HG03045 (cell line): ENCODE measurements at regions not wholly inside any gene's neighbourhood (a gene's known extent, or its start where the extent isn't known, plus 50 kb on each side); places are given as distances from the start of the nearest gene placed in this dataset.
"Not testable (repeated sequence)": the region's sequence is repeated elsewhere in the genome, so short reads cannot be mapped to it uniquely, and the experiment has no call there.

ENCODE experiments used
- ATAC-seq: cut with Tn5 transposase; IDR thresholded peaks from one replicate; pipeline ENCODE4 v1.9.1; 2021; ENCODE audit warnings: mild to moderate bottlenecking, moderate library complexity; ENCODE audit not compliant: unreplicated experiment

DNA sequence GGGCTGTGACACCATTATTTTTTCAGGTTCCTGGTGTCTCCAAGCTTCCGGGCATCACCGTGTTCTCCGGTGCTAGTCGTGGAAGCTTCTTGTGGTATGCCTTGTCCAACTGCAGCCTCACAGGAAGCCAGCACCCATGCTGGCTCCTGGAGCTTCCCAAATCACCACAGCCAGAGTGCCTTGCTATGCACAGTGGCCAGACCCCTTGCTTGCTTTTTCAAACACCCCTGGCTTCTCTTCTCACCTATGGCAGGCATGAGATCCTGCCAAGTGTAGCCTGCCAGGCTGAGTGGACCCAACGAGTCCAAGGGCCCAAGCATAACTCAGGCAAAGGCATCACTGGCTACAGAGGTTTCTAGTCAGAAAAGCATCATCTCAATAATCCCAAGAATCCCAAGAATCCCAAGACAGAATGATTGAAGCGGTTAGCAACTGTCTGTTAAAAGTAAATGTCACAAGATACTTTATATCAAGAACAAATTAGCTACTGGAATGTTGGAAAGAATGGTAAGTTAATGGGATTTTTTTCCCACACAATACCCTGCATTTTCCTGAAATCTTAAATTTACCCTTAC, 1522.9 kb downstream of the PCDH18 start:
- ATAC-seq: no peak

DNA sequence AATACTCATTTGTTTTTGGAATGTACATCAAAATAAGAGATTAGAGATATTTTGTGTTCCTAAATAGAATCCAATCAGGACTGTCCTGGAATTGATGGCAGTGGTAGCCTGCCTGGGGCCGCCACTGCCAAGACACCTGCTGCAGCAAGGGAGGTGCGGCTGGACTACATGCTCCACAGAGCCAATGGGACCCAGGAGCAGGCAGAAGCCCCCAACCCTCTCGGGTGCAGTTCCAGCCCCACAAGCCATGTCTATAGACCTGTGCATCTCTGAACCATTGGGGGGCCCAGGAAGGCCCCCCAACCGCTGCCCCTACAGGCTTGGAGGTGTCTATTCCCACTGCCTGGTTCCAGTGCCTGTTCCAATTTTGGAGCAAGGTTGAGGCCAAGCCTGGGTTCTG, 1524.3 kb downstream of the PCDH18 start:
- no peak for ATAC-seq

DNA sequence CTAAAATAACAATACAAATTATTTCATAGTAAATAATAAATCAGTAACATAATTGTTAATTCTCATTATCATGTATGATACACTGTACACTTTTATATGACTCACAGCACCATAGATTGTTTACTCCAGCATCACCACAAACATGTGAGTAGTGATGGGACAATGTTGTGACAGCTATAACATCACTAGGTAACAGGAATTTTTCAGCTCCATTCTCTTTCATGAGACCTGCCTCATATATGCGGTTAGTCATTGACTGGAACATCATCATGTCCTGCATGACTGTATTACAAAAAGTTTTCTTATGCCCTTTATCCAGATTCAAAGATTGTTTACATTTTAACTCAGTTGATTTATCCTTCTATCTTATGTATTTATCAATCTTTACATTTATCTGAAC, 1530.0 kb downstream of the PCDH18 start:
- no peak for ATAC-seq

DNA sequence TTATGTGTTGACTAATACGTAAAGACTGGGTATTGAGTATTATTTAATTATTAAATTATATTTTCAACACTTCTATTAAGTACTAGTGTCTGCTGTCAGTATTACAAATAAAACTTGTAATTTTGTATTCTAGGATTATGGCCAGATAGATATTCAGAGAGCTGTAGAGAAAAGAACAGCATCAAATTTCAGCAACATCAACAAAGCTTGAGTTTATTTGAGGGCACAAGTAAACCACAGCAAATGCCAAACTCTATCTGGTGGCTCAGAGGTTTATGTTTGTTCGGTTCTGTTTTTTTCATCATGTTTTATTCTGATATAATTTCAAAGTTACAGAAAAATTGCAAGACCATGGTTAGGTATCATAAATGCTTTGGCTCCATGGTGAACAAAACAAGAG, 1530.5 kb downstream of the PCDH18 start:
- ATAC-seq: no peak

DNA sequence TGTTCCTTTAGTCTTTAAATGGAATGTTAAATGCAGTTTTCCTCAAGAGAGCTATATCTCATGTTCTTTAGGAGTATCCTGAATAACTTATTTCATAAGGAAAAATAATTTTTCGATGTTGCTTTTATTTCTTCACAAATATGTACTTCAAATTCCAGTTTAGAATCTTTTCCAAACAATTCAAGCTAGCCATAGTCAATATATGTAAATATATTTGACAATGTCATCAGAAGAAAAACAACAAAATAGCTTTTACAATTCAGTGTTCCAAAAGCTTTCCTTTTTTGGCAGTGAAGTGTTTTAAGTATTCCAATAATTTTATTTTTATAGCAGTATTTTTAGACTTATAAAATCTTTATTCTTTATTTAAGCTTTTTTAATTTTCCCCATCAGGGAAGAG, 1532.0 kb downstream of the PCDH18 start:
- no peak for ATAC-seq

DNA sequence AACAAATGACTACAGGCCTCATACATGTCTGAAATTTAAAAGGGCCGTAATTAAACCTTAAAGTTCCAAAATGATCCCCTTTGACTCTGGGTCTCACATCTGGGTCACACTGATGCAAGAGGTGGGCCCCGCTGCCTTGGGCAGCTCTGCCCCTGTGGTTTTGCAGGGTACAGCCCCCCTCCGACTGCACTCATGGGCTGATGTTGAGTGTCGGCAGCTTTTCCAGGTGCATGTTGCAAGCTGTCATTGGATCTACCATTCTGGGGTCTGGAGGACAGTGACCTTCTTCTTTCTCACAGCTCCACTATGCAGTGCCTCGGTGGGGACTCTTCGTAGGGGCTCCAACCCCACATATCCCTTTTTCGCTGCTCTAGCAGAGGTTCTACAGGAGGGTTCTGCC, 1537.9 kb downstream of the PCDH18 start:
- no peak for ATAC-seq

DNA sequence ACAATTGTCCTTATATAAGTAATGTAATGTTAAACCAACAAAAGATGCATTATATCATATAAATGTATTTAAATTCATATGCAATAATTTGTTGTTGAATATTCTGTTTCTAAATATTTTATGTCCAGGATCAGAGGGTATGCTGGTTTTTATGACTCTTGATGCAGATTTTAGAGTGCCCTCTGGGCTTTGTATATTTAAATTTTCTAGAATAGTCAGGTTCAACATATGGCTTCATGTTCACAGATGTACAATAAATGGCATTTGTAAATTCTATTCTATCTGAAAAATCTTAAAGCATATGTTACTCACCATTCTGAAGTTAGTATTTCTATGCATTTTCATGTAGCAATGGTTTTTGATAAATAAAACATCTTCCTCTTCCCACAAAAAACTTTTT, 1555.4 kb downstream of the PCDH18 start:
- ATAC-seq: no peak

DNA sequence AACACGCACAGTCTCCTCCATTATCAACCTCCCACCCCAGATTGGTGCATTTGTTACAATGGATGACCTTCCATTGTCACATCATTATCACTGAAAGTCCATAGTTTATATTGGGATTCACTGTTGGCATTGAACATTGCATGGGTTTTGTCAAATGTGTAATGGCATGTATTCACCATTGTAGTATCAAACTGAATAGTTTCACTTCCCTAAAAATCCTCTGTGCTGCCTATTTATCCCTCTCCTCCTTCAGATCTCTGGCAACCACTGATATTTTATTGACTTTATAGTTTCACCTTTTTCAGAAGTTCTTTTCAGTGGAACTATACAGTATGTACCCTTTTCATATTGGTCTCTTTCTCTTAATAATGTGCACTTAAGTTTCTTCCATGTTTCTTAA, 1565.4 kb downstream of the PCDH18 start:
- no peak for ATAC-seq

DNA sequence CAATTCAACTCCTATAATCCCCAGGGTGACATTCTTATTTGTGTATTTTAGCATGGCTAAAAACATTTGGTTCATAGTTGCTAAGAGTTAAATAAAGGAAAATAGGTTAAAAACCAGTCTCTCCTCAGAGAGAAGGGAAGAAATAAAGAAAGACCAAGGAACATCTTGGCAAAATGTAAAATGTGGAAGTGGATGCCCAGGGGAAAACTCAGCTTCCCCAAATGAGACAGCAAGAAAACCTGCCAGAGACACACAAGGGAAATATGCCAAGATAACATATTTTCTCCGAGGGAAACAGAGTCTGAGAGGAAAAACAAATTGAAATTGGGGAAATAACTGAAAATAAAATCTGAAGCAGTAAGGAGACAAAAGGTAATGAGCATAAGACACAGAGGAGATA, 1569.3 kb downstream of the PCDH18 start:
- no peak for ATAC-seq

DNA sequence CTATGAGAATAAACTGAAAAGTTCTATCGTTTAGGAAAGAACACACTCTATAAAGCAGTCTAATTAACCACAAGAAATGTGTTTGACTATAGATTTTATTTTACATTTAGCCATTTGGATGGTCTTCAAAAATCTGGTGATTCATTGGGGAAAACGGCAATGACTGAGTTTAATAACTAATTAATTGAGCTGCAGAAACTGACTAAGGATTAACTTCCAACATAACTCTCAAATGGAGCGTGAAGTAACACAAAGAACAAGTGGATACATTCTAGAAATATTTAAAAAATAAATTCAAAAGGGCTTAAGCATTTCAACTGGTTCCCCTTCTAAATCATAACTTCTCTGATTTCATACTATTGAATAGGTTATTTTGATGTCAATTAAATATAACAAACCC, 1582.4 kb downstream of the PCDH18 start:
- no peak for ATAC-seq

DNA sequence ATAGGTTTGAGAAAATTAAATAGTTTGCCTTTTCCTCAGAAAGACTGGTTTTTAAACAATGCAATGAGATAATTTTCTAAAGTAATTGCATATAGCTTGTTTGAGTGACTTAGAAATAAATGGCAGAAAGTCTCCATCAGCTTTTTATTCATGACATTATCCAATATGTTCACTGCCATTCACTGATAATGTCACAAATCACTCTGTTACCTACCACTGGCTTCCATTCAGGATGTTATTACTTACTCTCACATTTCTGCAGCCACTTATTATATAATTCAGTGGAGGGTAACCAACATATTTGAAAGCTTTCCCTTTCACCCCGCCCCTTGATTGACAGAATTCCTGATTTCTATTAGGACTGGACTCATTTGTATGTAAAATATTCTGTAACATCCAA, 1583.5 kb downstream of the PCDH18 start:
- ATAC-seq: no peak

DNA sequence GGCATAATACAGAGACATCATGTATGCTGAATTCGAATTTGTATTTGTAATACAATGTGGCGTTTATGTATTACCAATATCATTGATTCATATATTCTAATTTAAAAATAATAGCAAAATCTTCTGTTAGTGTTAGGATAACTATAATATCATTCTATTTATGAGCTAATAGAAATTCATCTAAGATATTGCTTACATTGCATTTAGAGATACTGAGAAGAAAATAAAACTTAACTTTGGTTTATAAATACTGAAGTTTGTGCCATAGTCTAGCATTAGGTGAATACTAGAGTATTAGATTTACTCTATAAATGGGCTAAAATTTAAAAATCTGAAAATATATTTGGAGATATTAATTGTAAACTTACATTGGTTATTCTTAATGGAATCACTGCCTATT, 1590.6 kb downstream of the PCDH18 start:
- ATAC-seq: no peak

DNA sequence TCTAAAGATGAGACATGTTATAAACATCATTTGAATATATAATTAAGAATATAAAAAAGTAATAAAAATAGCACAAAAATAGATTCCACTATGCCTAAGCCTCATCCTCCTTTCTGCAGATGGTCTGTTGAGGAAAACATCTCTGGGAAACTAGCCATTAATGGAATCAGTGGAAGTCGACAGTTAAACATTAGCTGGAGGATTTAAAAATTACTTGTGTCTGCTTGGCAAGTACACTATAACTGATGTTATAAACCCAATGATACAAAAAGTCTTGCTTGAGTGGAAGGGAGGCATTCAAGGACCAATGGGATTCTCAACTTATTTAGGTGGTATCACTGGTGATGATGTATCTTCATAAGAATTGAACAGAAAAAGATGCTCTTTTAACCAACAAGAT, 1598.3 kb downstream of the PCDH18 start:
- ATAC-seq: no peak

DNA sequence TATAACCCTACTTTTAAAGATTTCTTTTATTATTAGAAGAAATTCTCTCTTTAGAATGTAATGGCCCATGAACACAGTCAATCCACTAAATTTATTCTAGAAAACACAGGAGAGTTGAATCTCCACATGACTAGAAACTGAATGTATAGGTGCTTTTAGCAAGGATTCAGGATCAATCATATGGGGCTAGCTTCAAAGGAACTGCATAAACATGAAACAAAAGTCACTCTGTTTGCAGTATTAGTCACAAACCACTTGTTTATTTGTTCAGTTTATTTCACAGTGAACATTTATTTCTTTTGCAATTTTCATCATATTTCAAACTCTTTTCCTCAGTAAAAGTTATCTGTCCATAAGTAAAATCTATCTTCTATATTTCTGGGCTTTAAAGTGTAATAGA, 1604.6 kb downstream of the PCDH18 start:
- no peak for ATAC-seq

DNA sequence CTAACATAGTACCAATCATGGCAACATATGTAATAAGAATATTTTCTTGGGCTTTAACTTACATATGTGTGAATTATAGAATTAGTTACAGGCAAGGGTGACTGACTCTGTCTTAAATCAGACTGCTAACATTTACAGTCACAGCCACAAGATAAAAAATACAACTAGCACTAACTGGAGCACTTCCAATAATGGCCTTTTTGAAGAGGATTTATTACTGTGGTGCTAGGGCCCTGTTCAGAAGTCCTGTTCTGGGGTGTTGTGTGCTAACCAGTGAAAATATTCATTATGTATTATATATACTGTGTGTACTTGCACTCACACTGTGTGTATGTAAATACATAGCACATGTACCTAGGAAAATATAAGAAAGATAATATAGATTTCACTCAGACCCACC, 1611.2 kb downstream of the PCDH18 start:
- no peak for ATAC-seq

DNA sequence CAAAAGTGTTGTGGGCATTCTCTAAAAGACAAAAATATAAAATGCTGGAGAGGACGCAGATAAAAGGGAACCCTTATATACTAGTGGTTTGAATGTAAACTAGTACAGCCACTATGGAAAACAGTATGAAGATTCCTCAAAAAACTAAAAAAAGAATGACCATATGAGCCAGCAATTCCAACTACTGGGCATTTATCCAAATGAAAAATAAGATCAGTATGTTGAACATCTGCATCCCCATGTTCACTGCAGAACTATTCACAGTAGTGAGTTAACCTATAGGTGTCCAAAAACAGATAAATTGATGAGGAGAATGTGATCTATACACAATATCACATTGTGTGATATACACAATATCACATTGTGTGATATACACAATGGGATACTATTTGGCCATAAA, 1615.3 kb downstream of the PCDH18 start:
- ATAC-seq: no peak

DNA sequence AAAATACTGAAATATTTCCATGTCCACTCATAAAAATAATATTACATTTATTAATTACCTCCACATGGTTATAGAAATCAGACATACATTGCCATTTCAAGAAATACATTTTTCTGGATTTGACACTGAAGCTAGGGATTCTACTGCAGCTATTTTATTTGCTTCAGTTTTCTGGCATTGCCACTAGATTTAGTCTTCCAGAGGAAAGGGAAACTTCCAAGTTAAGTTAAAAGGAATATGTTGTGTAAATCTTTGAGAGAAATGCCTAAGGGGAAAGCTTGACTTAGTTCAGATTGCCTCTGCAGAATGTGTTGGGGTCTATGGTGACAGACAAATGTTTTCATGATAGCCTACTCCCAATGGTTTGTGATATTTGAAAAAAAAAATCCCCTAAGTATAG, 1631.3 kb downstream of the PCDH18 start:
- no peak for ATAC-seq

DNA sequence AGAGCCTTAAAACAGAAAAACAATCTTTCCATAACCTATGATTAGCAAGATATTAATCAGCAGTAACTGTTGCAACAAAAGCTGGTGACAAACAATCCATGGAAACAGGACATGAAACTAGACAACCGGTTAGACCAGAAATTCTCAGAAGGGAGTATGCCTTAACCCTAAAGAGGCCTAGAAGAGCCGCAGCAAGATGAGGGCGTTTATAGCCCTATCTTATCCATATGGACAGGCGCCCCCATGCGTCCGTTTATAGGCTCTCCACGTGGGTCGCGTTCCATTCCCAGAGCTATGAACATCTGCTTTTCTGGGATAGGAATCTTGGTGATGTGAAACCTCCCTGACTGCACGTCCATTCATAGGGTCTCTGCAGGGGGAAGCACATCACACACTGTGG, 1662.7 kb upstream of the PABPC4L start:
- not testable (repeated sequence) for ATAC-seq

DNA sequence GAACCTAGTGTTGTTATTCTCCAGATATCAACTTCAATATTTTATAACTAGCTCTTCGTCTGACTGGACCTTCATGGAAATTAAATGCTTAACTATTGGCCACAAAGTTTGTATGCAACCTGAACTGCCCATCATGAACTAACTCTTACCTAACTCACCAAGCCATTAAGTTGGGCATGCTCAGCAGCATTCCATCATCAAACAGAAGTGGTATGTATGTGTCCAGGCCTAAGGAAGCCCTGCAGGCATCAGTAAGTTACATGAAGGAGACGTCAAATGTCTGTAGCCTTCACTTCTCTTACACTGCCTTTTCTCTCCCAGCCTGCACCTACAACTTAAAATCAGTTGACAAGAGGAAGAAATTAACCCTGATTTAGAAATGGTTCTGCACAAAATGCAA, 1639.2 kb upstream of the PABPC4L start:
- no peak for ATAC-seq

DNA sequence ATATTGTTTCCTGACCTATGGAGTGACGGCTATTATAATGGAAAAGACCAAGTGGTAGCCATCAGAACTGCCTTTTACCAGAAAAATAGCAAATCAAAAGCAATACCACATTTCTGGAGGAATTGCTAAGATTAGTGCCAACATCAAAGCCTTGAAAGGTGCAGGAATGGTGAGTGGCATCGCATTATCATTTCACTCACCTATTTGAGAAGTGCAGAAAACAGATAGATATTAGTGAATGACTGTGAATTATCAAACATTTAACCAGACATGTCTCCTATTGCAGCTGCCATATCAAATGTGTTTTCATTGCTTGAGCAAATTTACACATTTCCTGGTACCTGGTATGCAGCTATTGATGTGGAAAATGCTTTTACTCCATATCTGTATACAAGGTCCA, 1638.1 kb upstream of the PABPC4L start:
- no peak for ATAC-seq

DNA sequence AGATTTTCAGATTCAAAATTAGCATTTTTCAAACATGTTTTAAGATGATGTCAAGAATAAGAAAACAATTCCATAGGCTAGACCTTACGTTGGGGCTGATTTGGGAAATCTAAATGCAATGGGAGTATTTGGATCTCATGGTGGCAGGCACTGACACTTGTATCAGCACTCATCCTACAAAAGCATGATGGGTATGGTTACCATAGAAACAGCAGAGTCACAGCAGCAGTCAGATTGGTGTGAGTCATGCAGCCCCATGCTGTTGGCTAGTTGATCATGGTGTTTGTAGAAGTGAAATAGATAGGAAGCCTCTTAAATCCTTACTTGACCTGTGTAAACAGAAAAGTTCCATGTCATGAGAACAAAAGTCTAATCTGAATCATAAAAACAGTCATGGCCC, 1637.3 kb upstream of the PABPC4L start:
- no peak for ATAC-seq

DNA sequence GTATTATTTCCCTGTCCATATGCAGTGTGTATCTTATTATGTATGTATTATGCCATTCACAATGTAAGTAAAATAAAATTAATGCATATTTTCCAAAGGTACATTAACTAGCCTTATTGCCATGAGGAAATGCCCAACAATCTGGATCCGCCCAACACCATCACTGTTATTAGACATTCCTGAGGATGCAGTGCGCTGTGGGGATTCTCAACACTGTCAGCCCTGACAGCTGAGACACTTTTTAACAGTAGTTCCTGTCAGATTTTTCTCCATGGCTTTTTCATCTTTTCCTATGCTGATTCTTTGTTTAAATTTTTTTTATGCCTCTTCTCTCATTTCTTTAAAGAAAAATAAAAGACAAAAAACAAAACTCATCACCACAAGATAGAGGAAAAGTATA, 1632.9 kb upstream of the PABPC4L start:
- no peak for ATAC-seq

DNA sequence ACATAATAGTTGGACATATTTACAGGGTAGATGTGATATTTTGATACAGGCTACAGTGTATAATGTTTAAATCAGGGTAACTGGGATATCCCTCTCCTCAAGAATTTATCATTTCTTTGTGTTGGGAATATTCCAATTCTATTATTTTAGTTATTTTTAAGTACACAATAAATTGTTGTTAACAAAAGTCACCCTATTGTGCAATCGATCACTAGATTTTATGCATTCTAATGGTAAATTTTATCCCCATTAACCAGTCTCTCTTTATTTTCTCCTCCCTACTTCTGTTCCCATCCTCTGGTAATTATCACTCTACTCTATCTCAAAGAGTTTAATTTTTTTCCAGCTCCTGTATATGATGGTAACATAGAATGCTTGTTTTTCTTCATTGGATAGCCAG, 1631.9 kb upstream of the PABPC4L start:
- ATAC-seq: no peak
